Lung microvascular endothelial cell (primary cell): ENCODE measurements at regions not wholly inside any gene's neighbourhood (a gene's known extent, or its start where the extent isn't known, plus 50 kb on each side); places are given as distances from the start of the nearest gene placed in this dataset.

Experiments used
- DNase-seq, 2 donors: peaks; one replicate each; pipeline versions ENCODE4 v3.0.0 to v3.0.0-alpha.2; 2010; ENCODE audit warnings: low read depth in 2 of 2

GRCh38 chr6:168212362-168212761, 107.2 kb downstream of the DACT2 start:
- no peak for DNase-seq

DNA sequence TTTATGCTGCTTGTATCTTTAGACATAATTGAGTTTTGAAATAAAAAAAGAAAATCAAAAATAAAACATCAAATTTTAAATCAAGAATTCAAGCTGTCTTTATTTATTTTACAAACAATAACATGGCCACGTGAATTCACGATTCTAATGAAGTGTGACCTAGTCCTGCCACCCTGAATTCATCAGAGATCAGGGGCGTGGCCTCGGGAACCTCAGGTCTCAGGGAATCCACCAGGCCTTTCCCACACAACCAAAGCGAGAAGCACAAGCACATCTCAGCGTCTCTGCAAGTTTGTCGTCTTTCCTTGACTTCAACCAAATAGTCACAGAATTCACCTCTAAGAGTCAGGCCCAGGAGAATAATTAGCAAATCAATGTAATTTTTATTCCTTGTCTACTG, 107.9 kb downstream of the DACT2 start:
- no peak for DNase-seq

GRCh38 chr6:168210239-168211105, 109.1 kb downstream of the DACT2 start:
- no peak for DNase-seq

- DNase-seq = no peak
Observed at GRCh38 chr6:168209420-168209819, 110.2 kb downstream of the DACT2 start.

GRCh38 chr6:168208854-168209253, 110.7 kb downstream of the DACT2 start:
- no peak for DNase-seq

- no peak for DNase-seq
Observed at GRCh38 chr6:168208402-168208801, 111.2 kb downstream of the DACT2 start.

GRCh38 chr6:168207421-168208175, 112.0 kb downstream of the DACT2 start:
- DNase-seq = no peak

GRCh38 chr6:168206661-168207274, 112.8 kb downstream of the DACT2 start:
- DNase-seq = no peak

DNA sequence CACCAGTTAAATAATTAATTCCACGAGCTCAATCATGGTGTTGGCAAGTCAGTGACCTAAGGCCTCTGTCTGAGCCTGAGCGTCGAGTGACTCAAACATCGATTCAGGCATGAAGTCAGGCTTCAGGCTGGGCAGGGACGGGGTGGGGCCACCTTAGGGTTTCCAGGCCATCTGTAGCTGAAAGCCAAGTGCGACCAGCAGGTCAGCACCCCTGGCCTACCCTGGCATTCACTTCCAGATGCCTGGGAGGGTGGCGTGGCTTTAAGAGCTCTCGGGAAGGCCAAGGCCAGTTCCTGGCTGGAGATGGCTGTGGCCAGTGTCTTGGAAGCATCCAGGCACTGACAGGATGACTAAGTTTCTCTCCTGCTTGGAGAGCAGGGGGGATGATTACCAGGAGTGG, 113.4 kb downstream of the DACT2 start:
- no peak for DNase-seq

GRCh38 chr6:168201799-168202198, 117.8 kb downstream of the DACT2 start:
- DNase-seq = no peak

GRCh38 chr6:168201383-168201782, 118.2 kb downstream of the DACT2 start:
- no peak for DNase-seq

GRCh38 chr6:168200571-168201134, 118.9 kb downstream of the DACT2 start:
- DNase-seq = no peak

DNA sequence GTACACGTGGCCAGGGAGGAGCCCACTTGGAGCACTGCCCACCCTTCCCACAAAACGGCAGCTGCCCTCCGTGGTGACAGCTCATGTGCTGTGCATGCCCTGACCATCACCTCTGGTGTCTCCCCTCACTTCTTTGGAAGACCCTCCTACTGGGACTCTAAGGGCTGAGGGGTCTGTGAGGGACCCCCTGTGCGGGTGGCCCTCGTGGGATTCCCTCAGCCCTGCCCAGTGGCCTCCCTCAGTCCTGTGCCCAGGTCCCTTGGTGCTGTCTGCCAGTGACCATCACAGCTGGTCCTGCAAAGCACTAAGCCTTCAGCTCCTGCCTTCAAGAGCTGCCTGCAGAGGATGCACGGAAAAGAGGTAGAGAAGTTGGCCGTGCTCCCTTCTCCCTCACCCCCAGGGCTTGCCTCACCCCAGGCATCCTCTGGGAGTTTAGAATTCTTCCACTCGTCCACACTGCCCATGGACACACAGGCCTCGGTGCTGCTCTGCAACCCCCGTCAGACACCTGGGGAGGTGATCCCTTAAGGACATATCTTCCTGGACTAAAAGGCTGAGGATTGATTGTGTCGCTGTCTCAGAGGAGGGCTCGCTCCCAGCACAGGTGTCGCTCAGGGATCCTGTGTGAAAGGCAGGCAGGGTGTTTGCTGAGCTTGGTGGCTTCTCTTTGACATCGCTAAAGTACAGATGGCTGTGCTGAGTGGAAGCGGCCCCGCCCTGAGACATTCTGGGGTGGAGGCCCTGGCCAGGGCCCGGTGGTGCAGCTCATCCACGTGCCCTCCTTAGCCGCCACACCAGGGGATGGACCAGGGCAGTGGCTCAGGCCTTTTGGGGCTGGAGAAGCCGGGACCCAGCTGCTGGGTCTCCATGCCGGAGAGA, 119.5 kb upstream of the FRMD1 start:
- DNase-seq = no peak

- no peak for DNase-seq
Observed at GRCh38 chr6:168197636-168198301, 118.8 kb upstream of the FRMD1 start.

DNA sequence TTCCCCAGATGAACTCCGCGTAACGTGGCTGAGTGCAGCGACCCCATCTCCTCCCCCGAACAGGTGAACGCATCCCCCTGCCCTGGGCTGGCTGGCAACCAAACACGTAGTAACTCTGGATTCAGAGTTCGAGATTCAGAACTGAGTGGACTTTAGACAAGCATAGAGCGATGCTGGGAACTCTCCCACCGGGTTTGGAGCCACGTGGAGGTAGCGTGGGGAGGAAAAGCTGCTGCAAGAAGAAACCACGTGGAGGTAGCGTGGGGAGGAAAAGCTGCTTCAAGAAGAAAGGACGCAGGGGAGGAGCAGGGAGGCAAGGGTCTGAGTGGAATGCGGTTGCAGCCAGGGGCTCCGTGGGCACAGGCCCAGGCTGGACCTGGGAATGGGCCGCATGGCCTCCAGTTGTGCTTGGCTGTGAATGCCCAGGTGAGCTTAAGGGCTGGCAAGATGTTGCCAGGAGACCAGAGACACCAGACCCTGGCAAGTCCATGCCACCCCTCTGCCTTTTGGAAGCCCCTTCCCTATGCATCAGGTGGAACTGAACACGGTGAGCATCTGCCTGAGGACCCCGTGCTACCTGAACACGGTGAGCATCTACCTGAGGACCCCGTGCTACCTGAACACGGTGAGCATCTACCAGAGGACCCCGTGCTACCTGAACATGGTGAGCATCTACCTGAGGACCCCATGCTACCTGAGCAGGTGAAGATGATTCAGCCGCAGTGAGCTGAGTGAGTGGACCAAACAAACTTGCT, 118.0 kb upstream of the FRMD1 start:
- no peak for DNase-seq

- DNase-seq = no peak
Observed at GRCh38 chr6:168196385-168196860, 117.4 kb upstream of the FRMD1 start.

DNA sequence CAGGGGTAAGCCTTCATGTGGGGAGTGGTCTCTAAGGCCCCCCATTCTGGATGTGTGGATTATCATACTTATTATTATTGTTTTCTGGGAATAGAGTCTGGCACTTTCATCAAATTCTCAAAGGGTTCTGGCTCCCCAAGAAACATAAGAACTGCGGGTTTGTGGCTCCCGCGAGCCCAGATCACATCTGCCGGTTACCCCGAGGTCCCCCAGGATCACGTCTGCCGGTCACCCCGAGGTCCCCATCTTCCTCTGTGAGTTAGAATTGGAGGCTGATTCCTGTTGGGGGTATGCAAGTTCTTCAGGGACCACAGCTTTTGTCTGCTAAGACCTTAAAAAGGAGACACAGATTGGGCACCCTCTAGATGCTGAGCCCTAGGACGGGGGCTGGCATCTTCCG, 116.7 kb upstream of the FRMD1 start:
- no peak for DNase-seq

GRCh38 chr6:168194732-168195567, 115.9 kb upstream of the FRMD1 start:
- no peak for DNase-seq
